Right lung (tissue), 2 donors: ENCODE measurements at regions not wholly inside any gene's neighbourhood (a gene's known extent, or its start where the extent isn't known, plus 50 kb on each side); places are given as distances from the start of the nearest gene placed in this dataset.

Experiments used
- DNase-seq, 2 donors: peaks; one replicate each; pipeline ENCODE4 v3.0.0-alpha.2; 2013

GRCh38 chr1:239008568-239008967 lies 377.8 kb upstream of the CHRM3 start:
- no peak for DNase-seq

GRCh38 chr1:239006276-239006675 lies 380.1 kb upstream of the CHRM3 start:
- no peak for DNase-seq

GRCh38 chr1:238999944-239000343 lies 386.4 kb upstream of the CHRM3 start:
- no peak for DNase-seq

GRCh38 chr1:238998577-238998976 lies 387.8 kb upstream of the CHRM3 start:
- DNase-seq, result no peak

- DNase-seq, result no peak
These were observed 394.4 kb upstream of the CHRM3 start for GRCh38 chr1:238991765-238992495.

GRCh38 chr1:238985312-238985711 lies 401.1 kb upstream of the CHRM3 start:
- no peak for DNase-seq

GRCh38 chr1:238982736-238983135 lies 403.6 kb upstream of the CHRM3 start:
- no peak for DNase-seq

GRCh38 chr1:238981317-238981933 lies 404.9 kb upstream of the CHRM3 start:
- no peak for DNase-seq

- no peak for DNase-seq
These were observed 406.3 kb upstream of the CHRM3 start for GRCh38 chr1:238980053-238980452.

GRCh38 chr1:238964631-238965030 lies 421.7 kb upstream of the CHRM3 start:
- no peak for DNase-seq

GRCh38 chr1:238962941-238963340 lies 423.4 kb upstream of the CHRM3 start:
- no peak for DNase-seq

- DNase-seq, result no peak
These were observed 424.6 kb upstream of the CHRM3 start for GRCh38 chr1:238961790-238962189.

GRCh38 chr1:238960071-238960470 lies 426.3 kb upstream of the CHRM3 start:
- no peak for DNase-seq

- DNase-seq, result no peak
These were observed 430.4 kb upstream of the CHRM3 start for GRCh38 chr1:238955934-238956333.

GRCh38 chr1:238954865-238955264 lies 431.5 kb upstream of the CHRM3 start:
- DNase-seq, result no peak

- no peak for DNase-seq
These were observed 432.8 kb upstream of the CHRM3 start for GRCh38 chr1:238953448-238954010.

GRCh38 chr1:238951809-238952208 lies 434.6 kb upstream of the CHRM3 start:
- DNase-seq, result peak; percentile 3 to 16

- no peak for DNase-seq
These were observed 435.6 kb upstream of the CHRM3 start for GRCh38 chr1:238950784-238951183.

- DNase-seq, result no peak
These were observed 436.4 kb upstream of the CHRM3 start for GRCh38 chr1:238950017-238950416.

- DNase-seq, result no peak
These were observed 442.3 kb upstream of the CHRM3 start for GRCh38 chr1:238944028-238944427.

GRCh38 chr1:238927899-238928298 lies 458.5 kb upstream of the CHRM3 start:
- no peak for DNase-seq

GRCh38 chr1:238916828-238917227 lies 469.5 kb upstream of the CHRM3 start:
- no peak for DNase-seq

GRCh38 chr1:238914346-238914745 lies 472.0 kb upstream of the CHRM3 start:
- no peak for DNase-seq
